DMS 273 (cell line): ENCODE measurements at regions not wholly inside any gene's neighbourhood (a gene's known extent, or its start where the extent isn't known, plus 50 kb on each side); places are given as distances from the start of the nearest gene placed in this dataset.
A peak's percentile ranks its signal among the peaks of the same experiment; 100 is the strongest.

Experiments
- DNase-seq: peaks from one replicate; lab custom pipeline; 2025; ENCODE audit not compliant: unreplicated experiment; lab: John Stamatoyannopoulos, UW

DNA sequence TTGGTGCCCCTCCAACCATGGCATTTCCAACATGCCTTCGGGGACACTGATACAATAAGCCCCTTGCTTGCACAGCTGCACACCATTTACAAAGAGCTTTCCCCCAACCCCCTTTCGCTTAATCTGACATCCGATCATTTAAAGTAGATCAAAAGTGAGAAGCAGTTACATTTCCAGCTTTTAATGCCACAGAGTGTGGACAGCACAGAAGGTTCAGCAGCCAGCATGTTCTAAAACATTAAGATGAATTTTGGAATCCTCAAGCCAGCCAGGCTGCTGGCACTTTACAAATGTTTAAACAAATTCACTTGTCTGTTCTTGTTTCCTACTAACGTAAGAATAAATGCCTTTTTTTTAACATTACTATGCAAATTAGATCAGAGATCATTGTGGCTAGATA lies 284.4 kb upstream of the LDB2 start:
- no peak for DNase-seq

DNA sequence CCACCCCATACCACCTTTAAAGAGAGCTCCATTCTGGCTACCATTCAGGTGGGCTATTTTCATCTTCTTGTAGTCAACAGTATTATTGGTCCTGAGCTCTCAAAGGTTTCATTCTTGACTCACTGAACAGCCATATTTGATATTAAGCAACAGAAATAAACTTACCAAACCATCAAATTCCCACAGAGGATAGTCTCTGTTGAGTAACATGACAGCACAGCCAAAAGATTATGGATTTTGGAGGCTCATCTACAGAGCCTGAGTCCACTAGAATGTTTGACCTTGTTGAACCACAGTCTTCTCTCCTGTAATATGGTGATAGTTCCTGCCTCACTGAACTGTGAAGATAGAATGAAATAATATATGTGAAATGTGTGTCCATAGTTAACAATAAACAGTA lies 276.3 kb upstream of the LDB2 start:
- DNase-seq = no peak

DNA sequence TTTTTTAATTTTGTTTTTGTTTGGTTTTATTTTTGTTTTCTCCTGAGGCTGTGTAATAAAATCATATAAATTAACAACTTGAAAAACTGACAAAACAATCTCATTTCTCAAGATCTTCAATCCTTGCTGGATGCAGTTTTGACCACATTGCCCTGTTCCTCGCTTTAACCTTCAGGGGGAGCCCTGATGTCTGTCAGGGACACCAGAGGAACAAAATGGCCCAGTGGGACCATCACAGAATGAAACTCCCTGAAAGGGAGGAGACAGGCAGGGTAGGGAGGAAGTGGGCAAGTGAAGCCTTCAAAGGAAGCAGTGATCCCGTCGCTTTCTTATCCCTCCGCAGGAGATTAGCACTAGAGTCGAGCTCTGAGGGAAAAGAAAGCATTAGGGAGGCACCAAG lies 274.9 kb upstream of the LDB2 start:
- DNase-seq = peak; percentile 11

GRCh38 chr4:17170131-17170530 lies 271.7 kb upstream of the LDB2 start:
- DNase-seq = no peak

- no peak for DNase-seq
Observed at GRCh38 chr4:17169699-17170098, 271.3 kb upstream of the LDB2 start.

DNA sequence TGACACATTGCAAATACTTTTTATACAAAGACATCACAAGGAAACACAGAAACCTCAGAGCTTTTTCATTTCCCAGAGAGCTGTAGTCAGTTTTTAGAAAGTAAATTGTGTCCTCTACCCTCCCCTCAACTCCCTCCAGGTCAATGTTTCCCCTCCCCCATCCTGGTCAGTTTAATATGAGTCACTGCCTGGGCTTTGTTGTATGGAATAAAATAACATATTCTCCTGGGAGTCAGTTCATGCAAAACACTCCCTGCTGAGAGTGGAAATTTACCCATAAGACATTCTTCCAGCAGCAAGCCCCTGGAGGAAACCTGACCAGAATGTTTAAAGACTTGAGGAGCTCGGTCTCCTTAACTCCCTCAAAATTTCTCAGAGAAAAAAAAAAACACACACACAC lies 270.1 kb upstream of the LDB2 start:
- no peak for DNase-seq

DNA sequence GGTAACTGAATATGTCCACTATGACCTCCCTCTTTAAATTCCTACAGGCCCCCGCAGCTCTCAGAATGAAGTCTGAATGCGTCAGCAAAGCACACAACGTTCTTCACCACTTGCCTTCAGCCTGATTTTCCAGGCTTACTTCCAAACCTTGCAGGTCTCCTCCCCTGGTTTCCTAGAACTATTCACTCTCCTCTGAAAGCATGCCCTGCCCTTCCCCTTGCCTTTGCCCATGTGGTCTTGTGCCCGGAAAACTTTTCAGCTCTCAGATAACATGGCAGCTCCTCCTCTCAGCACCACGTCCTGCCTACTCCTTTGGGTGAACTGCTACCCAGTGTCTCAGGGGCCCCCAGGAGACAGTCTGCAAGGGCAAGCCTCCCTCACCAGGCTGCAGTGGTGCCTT lies 268.5 kb upstream of the LDB2 start:
- DNase-seq = no peak

DNA sequence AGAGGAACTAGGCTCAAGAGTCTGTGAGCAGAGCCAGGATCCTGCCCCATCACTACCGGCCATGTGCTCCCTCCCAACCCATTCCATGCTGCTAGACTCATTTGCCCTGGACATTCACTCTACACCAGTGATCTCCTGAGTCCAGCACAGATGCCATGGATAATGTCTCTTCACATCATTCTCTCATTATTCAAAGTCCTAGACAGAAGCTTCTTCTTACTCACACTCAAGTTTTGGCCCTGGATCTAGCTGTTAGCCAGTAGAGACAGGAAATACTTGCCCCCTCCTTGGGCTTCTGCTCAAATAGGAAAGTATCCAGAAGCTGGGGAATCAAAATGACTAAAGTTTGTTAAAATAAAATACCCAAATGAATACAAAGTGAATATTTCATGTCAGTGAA lies 266.8 kb upstream of the LDB2 start:
- no peak for DNase-seq

GRCh38 chr4:17164666-17165065 lies 266.2 kb upstream of the LDB2 start:
- DNase-seq = no peak

GRCh38 chr4:17163156-17163771 lies 264.8 kb upstream of the LDB2 start:
- DNase-seq = no peak

DNA sequence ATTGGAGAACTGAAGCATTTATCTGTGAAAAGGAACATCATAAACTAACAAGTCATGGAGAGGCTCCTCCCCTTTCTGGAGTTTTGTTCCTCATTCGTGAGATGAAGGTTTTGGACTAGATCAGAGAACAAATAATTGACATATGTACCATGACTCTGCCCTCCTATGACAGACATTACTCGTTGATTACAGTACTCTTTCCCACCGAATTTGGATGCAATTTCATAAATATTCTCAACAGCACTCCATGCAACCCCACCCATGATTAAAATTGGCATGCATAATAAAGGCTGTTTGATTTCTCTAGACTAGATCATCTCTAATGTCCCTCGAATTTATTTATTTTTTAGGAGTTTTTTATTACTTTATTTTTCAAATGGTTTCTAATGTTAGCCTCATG lies 258.9 kb upstream of the LDB2 start:
- no peak for DNase-seq

- no peak for DNase-seq
Observed at GRCh38 chr4:17155486-17155885, 257.0 kb upstream of the LDB2 start.

- no peak for DNase-seq
Observed at GRCh38 chr4:17153572-17153971, 255.1 kb upstream of the LDB2 start.

- DNase-seq = no peak
Observed at GRCh38 chr4:17152941-17153540, 254.6 kb upstream of the LDB2 start.

DNA sequence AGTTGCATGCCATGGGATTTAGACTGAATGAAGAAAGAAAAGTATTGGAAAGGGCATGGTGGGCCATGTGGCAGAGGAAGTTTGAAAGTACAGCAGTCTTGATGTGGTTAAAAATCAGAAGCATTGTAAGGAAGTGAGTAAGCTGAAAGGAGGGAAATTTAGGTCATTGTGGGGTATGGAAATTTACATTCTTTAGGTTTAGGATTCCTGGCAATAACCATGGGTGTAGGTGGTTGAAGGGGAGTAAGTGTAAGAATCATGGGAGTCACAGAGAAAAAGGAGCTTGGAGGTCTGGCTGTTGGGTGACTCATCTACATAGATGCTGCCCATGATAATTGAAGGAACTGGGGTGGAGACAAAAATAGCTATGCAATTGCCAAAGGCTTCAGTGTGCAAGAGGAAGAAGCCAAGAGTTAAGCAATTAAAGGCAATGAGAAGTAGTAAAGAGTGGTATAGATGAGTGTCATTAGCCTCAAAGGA lies 243.8 kb upstream of the LDB2 start:
- DNase-seq = no peak

- no peak for DNase-seq
Observed at GRCh38 chr4:17138847-17139246, 240.4 kb upstream of the LDB2 start.

- no peak for DNase-seq
Observed at GRCh38 chr4:17134565-17134964, 236.1 kb upstream of the LDB2 start.

DNA sequence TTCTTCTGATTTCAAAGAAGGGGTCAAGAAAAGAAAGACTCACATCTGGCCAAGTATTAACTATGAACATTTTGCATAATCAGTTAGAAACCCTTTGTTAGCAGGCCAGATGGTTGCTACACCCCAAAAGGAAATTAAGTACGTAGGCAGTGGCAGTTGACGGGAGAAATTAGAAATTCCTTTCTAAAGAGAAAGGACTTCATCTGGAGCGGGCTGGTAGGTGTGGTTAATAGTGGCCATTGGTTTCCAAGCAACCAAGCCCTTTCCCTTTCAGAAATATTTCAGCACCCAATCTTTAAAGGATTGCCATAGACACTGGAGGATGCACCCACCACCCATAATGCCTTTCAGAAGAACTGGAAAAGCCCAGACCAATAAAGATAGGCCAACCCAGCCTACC lies 235.7 kb upstream of the LDB2 start:
- DNase-seq = peak; percentile 1

DNA sequence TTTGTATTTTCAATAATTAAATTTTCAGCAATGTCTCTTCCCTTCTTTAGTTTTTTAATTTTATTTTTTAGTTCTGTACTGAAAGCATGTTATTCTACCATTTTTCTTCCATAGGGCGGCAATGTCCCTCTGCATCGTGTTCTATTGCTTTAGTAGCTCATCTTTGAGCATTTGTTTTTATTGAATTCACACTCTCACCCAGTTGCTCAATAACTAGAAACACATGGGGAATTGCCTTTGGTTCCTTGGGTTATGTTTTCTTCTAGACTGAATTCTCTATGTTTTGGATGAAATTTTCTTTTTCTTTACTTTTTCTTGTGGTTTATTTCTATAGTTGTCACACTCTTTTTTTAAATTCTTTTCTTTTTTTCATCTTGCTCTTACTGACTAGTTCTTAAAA lies 233.8 kb upstream of the LDB2 start:
- DNase-seq = no peak

GRCh38 chr4:17128268-17128667 lies 229.8 kb upstream of the LDB2 start:
- no peak for DNase-seq

DNA sequence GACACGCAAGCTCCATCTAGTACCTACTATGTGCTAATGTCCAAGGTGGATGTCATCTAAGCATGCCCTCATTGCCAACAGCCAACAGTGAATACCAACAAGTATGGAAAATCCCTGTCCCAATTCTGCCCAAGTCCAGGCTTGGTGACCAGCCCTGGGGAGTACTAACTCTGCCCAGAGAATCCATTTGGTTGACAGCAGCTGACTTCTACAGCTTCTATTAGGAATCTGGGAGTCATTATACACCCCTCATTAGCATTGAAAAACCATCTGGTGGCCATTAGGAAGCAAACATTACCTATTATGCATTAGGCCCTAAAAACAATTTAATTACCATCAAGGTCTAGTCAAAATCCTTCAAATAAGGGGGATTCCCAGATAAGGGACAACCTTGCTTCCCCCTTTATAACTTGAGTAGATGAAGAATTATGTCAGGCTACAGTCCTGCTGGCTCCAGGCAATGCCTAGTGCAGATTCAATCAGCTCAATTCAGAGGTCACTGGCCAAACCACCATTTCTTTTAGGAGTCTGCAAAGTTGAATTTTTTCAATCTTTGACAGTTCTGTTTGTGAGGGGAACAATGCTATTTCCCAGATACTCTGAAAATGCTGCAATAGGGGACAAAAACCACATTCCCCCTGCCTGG lies 228.0 kb upstream of the LDB2 start:
- DNase-seq = peak; percentile 46

DNA sequence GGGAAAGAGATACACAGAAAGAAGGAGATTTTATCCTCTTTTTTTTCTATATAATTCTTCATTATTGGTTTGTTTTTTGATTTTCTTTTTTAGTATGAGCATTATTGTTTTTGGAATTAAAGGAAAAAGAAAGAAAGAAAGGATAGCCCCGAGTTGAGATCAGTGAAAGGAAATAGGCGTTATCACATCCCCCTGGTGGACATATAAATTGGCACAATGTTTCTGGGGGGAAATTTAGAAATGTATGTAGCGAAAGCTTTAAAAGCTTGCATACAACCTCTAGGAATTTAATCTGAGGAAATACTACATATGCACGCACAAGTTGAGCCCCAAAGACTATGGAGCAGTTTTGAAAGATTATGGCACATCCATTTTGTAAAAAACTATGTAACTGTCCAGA lies 226.3 kb upstream of the LDB2 start:
- DNase-seq = no peak

GRCh38 chr4:17120761-17121160 lies 222.3 kb upstream of the LDB2 start:
- DNase-seq = no peak
